H1 (cell line): ENCODE measurements at regions not wholly inside any gene's neighbourhood (a gene's known extent, or its start where the extent isn't known, plus 50 kb on each side); places are given as distances from the start of the nearest gene placed in this dataset.

Source experiments
- CTCF ChIA-PET: fragments of 300-600 bp; sonication (Branson Sonifier 250); formaldehyde crosslinking; loops from one replicate; lab custom pipeline; 2021; ENCODE audit not compliant: partially characterized antibody; lab: Charles Lee
- POLR2A ChIA-PET: fragments of 300-600 bp; sonication (Branson Sonifier 250); formaldehyde crosslinking; loops from one replicate; lab custom pipeline; 2021; ENCODE audit warnings: inconsistent platforms; ENCODE audit not compliant: partially characterized antibody; lab: Charles Lee
- DNase-seq, 2 experiments: peaks; one replicate each; pipeline versions ENCODE4 v3.0.0 to v3.0.0-alpha.2; 2010 to 2022; ENCODE audit warnings: low spot score in 2 of 2, low read depth in 1 of 2, mixed read lengths in 1 of 2
- FAIRE-seq: peaks from 2 replicates; lab custom pipeline; 2011; peaks lifted over from hg19 to GRCh38; lab: Jason Lieb, UNC
- H2AFZ ChIP-seq: 2 replicates; pipeline ENCODE4 v1.8.1; 2012; ENCODE audit warnings: low read length, inconsistent platforms
- H2AK5ac ChIP-seq: 2 replicates; pipeline ENCODE4 v1.6.1; 2013; ENCODE audit warnings: low read depth, low read length
- H2BK120ac ChIP-seq: replicated peaks from 2 replicates; pipeline ENCODE3; 2013; ENCODE audit warnings: low read depth, low read length, inconsistent platforms
- H2BK12ac ChIP-seq: 2 replicates; pipeline ENCODE4 v1.6.1; 2013; ENCODE audit warnings: low read depth, low read length
- H2BK15ac ChIP-seq: 2 replicates; pipeline ENCODE4 v1.6.1; 2013; ENCODE audit warnings: low read length
- H2BK20ac ChIP-seq: 2 replicates; pipeline ENCODE4 v1.6.1; 2013; ENCODE audit warnings: low read length
- H2BK5ac ChIP-seq: 2 replicates; pipeline ENCODE4 v1.6.1; 2013; ENCODE audit warnings: low read depth, low read length
- H3K14ac ChIP-seq: 2 replicates; pipeline ENCODE4 v1.6.1; 2013; ENCODE audit warnings: inconsistent platforms; ENCODE audit not compliant: insufficient read length
- H3K18ac ChIP-seq: 2 replicates; pipeline ENCODE4 v1.6.1; 2013; ENCODE audit warnings: low read length; ENCODE audit errors: extremely low read depth
- H3K23ac ChIP-seq: 2 replicates; pipeline ENCODE4 v1.6.1; 2013; ENCODE audit warnings: inconsistent platforms; ENCODE audit not compliant: insufficient read length
- H3K23me2 ChIP-seq: 2 replicates; pipeline ENCODE4 v1.6.1; 2013; ENCODE audit warnings: low read depth, low read length
- H3K27ac ChIP-seq: 2 replicates; pipeline ENCODE4 v1.6.1; 2011; ENCODE audit warnings: low read depth, low read length, inconsistent platforms
- H3K27me3 ChIP-seq, 4 experiments: replicated peaks in 1 of 4; 1 replicate in 1 of 4; 2 replicates in 3 of 4; pipeline versions ENCODE4 v1.6.1 to v1.8.1; 2011 to 2013; ENCODE audit warnings: low read length in 3 of 4, mild to moderate bottlenecking in 3 of 4, inconsistent platforms in 2 of 4, mixed read lengths in 2 of 4, moderate library complexity in 1 of 4; ENCODE audit not compliant: control insufficient read depth in 3 of 4, insufficient read depth in 3 of 4; ENCODE audit errors: extremely low read depth in 1 of 4
- H3K36me3 ChIP-seq, 4 experiments: 2 replicates each; pipeline versions ENCODE4 v1.6.1 to v1.8.1; 2011 to 2013; ENCODE audit warnings: mild to moderate bottlenecking in 4 of 4, low read length in 3 of 4, moderate library complexity in 2 of 4, control low read depth in 1 of 4, inconsistent platforms in 1 of 4; ENCODE audit not compliant: insufficient read depth in 4 of 4, control insufficient read depth in 2 of 4
- H3K4ac ChIP-seq: replicated peaks from 2 replicates; pipeline ENCODE3; 2013; ENCODE audit warnings: low read length, low read depth, mixed read lengths, inconsistent platforms; ENCODE audit not compliant: insufficient read length
- H3K4me1 ChIP-seq, 4 experiments: replicated peaks in 1 of 4; 1 replicate in 1 of 4; 2 replicates in 3 of 4; pipeline versions ENCODE4 v1.6.1 to v1.8.1; 2011 to 2013; ENCODE audit warnings: low read length in 3 of 4, inconsistent platforms in 2 of 4, mixed read lengths in 1 of 4; ENCODE audit not compliant: insufficient read depth in 4 of 4, control insufficient read depth in 3 of 4
- H3K4me2 ChIP-seq, 2 experiments: 2 replicates each; pipeline versions ENCODE4 v1.6.1 to v1.8.1; 2011 to 2013; ENCODE audit warnings: low read depth in 2 of 2, low read length in 2 of 2, control low read depth in 1 of 2, inconsistent platforms in 1 of 2, mild to moderate bottlenecking in 1 of 2; ENCODE audit not compliant: insufficient read depth in 1 of 2
- H3K4me3 ChIP-seq, 4 experiments: fragments of 200-600, 300-600 bp in 1 of 4; sonication (generic), shearing (Covaris generic), sonication (Bioruptor Twin) in 1 of 4; 2 replicates each; pipeline versions ENCODE4 v1.5.1 to v1.8.1; 2011 to 2016; ENCODE audit warnings: low read length in 4 of 4, low read depth in 3 of 4, control low read depth in 2 of 4, inconsistent platforms in 2 of 4, mild to moderate bottlenecking in 2 of 4, mixed read lengths in 1 of 4, moderate library complexity in 1 of 4; ENCODE audit not compliant: insufficient read depth in 2 of 4; ENCODE audit errors: extremely low read depth in 1 of 4
- H3K56ac ChIP-seq: replicated peaks from 2 replicates; pipeline ENCODE3; 2013; ENCODE audit warnings: low read depth, mild to moderate bottlenecking, mixed read lengths, low read length, inconsistent platforms; ENCODE audit not compliant: insufficient read length
- H3K79me1 ChIP-seq: 2 replicates; pipeline ENCODE4 v1.6.1; 2013; ENCODE audit warnings: low read depth, low read length, control low read depth
- H3K79me2 ChIP-seq, 2 experiments: 2 replicates each; pipeline versions ENCODE4 v1.6.1 to v1.8.1; 2012 to 2013; ENCODE audit warnings: low read length in 2 of 2, mild to moderate bottlenecking in 2 of 2, inconsistent platforms in 1 of 2; ENCODE audit not compliant: insufficient read depth in 2 of 2, control insufficient read depth in 1 of 2
- H3K9ac ChIP-seq, 4 experiments: replicated peaks in 1 of 4; 1 replicate in 1 of 4; 2 replicates in 3 of 4; pipeline versions ENCODE4 v1.6.1 to v1.8.1; 2011 to 2013; ENCODE audit warnings: low read depth in 3 of 4, low read length in 3 of 4, control low read depth in 2 of 4, mild to moderate bottlenecking in 2 of 4, moderate library complexity in 2 of 4, inconsistent platforms in 1 of 4; ENCODE audit errors: extremely low read depth in 1 of 4
- H3K9me3 ChIP-seq, 2 experiments: 2 replicates each; pipeline versions ENCODE4 v1.6.1 to v1.8.1; 2012 to 2013; ENCODE audit warnings: mild to moderate bottlenecking in 2 of 2, moderate library complexity in 2 of 2, control low read depth in 1 of 2, inconsistent platforms in 1 of 2, low read depth in 1 of 2, low read length in 1 of 2, mixed read lengths in 1 of 2; ENCODE audit not compliant: insufficient read depth in 2 of 2
- H4K20me1 ChIP-seq, 2 experiments: replicated peaks in 1 of 2; 2 replicates each; pipeline versions ENCODE3 to v1.8.1; 2011 to 2013; ENCODE audit warnings: inconsistent platforms in 2 of 2, low read length in 2 of 2, mild to moderate bottlenecking in 1 of 2; ENCODE audit not compliant: insufficient read depth in 2 of 2, control insufficient read depth in 1 of 2
- H4K5ac ChIP-seq: 2 replicates; pipeline ENCODE4 v1.6.1; 2013; ENCODE audit warnings: low read length, low read depth, mixed read lengths, inconsistent platforms; ENCODE audit not compliant: insufficient read length
- H4K8ac ChIP-seq: 2 replicates; pipeline ENCODE4 v1.8.0; 2013; ENCODE audit warnings: mild to moderate bottlenecking, moderate library complexity, low read length, inconsistent platforms; ENCODE audit not compliant: insufficient read depth; ENCODE audit errors: extremely low read depth
- H4K91ac ChIP-seq: replicated peaks from 2 replicates; pipeline ENCODE3; 2013; ENCODE audit warnings: low read length, mixed read lengths, inconsistent platforms; ENCODE audit not compliant: insufficient read length
- ATF2 ChIP-seq: IDR thresholded peaks from 2 replicates; pipeline ENCODE4 v1.6.1; 2012; ENCODE audit warnings: low read length, inconsistent platforms
- BCL11A ChIP-seq, 2 experiments: IDR thresholded peaks; one replicate each; pipeline ENCODE4 v1.6.1; 2011; ENCODE audit warnings: low read depth in 2 of 2, low read length in 2 of 2, mild to moderate bottlenecking in 2 of 2
- CBX5 ChIP-seq: fragments of 300-800, 300-1000 bp; sonication (generic); IDR thresholded peaks from 2 replicates; pipeline ENCODE4 v1.7.1; 2016; ENCODE audit warnings: antibody characterized with exemption, low read length, low read depth
- CHD1 ChIP-seq: IDR thresholded peaks from 2 replicates; pipeline ENCODE4 v1.6.1; 2012; ENCODE audit warnings: low read depth, low read length, improper control_type of control experiment
- KDM1A ChIP-seq: fragments of 200-600, 300-600 bp; sonication (generic); IDR thresholded peaks from 2 replicates; pipeline ENCODE4 v1.7.1; 2016; ENCODE audit warnings: mild to moderate bottlenecking, low read length, borderline replicate concordance
- MAFK ChIP-seq: IDR thresholded peaks from 2 replicates; pipeline ENCODE4 v1.6.1; 2012; ENCODE audit warnings: low read depth, mild to moderate bottlenecking, improper control_type of control experiment, low read length
- PHF8 ChIP-seq: fragments of 200-600 bp; sonication (generic); conservative IDR thresholded peaks from 2 replicates; pipeline ENCODE4 v1.7.1; 2012; ENCODE audit warnings: low read depth, mild to moderate bottlenecking, inconsistent platforms, low read length, moderate library complexity
- POLR2AphosphoS5 ChIP-seq: IDR thresholded peaks from 2 replicates; pipeline ENCODE4 v1.6.1; 2011; ENCODE audit warnings: low read depth, low read length
- RAD21 ChIP-seq, 2 experiments: IDR thresholded peaks in 1 of 2; conservative IDR thresholded peaks in 1 of 2; 2 replicates each; pipeline ENCODE4 v1.6.1; 2011; ENCODE audit warnings: low read depth in 2 of 2, low read length in 2 of 2, improper control_type of control experiment in 1 of 2, inconsistent platforms in 1 of 2, mild to moderate bottlenecking in 1 of 2, moderate library complexity in 1 of 2
- SIX5 ChIP-seq: IDR thresholded peaks from 2 replicates; pipeline ENCODE4 v1.6.1; 2011; ENCODE audit warnings: mild to moderate bottlenecking, low read depth, low read length
- SP2 ChIP-seq: IDR thresholded peaks from 2 replicates; pipeline ENCODE4 v1.6.1; 2012; ENCODE audit warnings: mild to moderate bottlenecking, low read length, inconsistent platforms
- TAF7 ChIP-seq: optimal IDR thresholded peaks from 2 replicates; pipeline ENCODE3; 2011; ENCODE audit warnings: low read depth, mild to moderate bottlenecking, inconsistent platforms, low read length, moderate library complexity, borderline replicate concordance
- TBP ChIP-seq: IDR thresholded peaks from 2 replicates; pipeline ENCODE4 v1.6.1; 2011; ENCODE audit warnings: low read depth, low read length, improper control_type of control experiment
- WGBS, 2 experiments: shearing (Covaris generic) in 1 of 2; methylation state at CpG; one replicate each; pipeline versions ENCODE4 v1.1.6 to v1.1.7; 2013 to 2015; ENCODE audit warnings: low lambda C conversion rate in 2 of 2, mixed read lengths in 2 of 2, inconsistent platforms in 1 of 2, low coverage in 1 of 2, missing lambda C conversion rate in 1 of 2; ENCODE audit not compliant: insufficient replicate concordance in 2 of 2, insufficient coverage in 1 of 2, insufficient read length in 1 of 2; ENCODE audit errors: extremely low coverage in 1 of 2, missing lambda C conversion rate in 1 of 2; 5-methylcytosine and 5-hydroxymethylcytosine counted together

- Histone ChIP-seq H3K79me2 (no peaks in the 10 kb centered on the region), H2BK12ac (no peak overlapping the region), H3K27ac (no peak overlapping the region), H3K9ac (no peak overlapping the region), H3K4ac (no peak overlapping the region), H3K4me1 (no peaks in the 10 kb centered on the region), H3K27me3 (no peaks in the 10 kb centered on the region), H4K8ac (no peak overlapping the region), H2BK20ac (no peak overlapping the region), H3K4me3 (no peak overlapping the region), H2BK5ac (no peak overlapping the region), H2AFZ (no peak overlapping the region), H2AK5ac (no peak overlapping the region), H4K5ac (no peak overlapping the region), H3K4me2 (no peak overlapping the region), H3K23ac (no peak overlapping the region), H2BK15ac (no peak overlapping the region), H3K9me3 (no peaks in the 10 kb centered on the region; a peak in 1 of 4 replicates), H3K36me3 (no peaks in the 10 kb centered on the region), H3K79me1 (no peaks in the 10 kb centered on the region), H3K23me2 (peaks cover 2% of the 10 kb centered on the region; the same call in 1 of the 2 replicates), H3K14ac (no peak overlapping the region), H3K18ac (no peak overlapping the region), H4K91ac (no peak overlapping the region), H3K56ac (no peak overlapping the region), H2BK120ac (no peak overlapping the region), H4K20me1 (no peaks in the 10 kb centered on the region)
- CTCF ChIA-PET = interaction anchor here (1.1 to 1.2 kb wide), 2 partner anchors 27 to 851 kb away, joined by 3 to 5 read pairs; no protein-coding TSS in a partner anchor
- DNase-seq = no peak
- whole genome bisulfite sequencing, 2 experiments = 89% methylated on average over 1 of the region's 1 CpG; no CpG with 5 or more reads in 1 of the 2 experiments
- no peak for FAIRE-seq
- POLR2A ChIA-PET = interaction anchor here (0.6 kb wide), 1 partner anchor 387 kb away, joined by 3 read pairs; no protein-coding TSS in a partner anchor
- TF ChIP-seq PHF8 (no peak), ATF2 (no peak), CHD1 (no peak), RAD21 (IDR thresholded peaks at IDR 0.05 in 1 of 2, conservative IDR thresholded peaks at IDR 0.05 in 1 of 2; ENCODE audit: low read depth in 2 of 2, low read length in 2 of 2) (no peak), SIX5 (no peak), TBP (no peak), MAFK (no peak), BCL11A (IDR thresholded peaks at IDR 0.05; ENCODE audit: low read depth in 2 of 2, low read length in 2 of 2) (no peak), POLR2AphosphoS5 (no peak), KDM1A (no peak), CBX5 (no peak), SP2 (no peak), TAF7 (no peak)
Observed at GRCh38 chr11:92035488-92035887, 189.1 kb upstream of the FAT3 start.
